Left ventricle myocardium inferior (tissue), 1 donor: ENCODE measurements at regions not wholly inside any gene's neighbourhood (a gene's known extent, or its start where the extent isn't known, plus 50 kb on each side); places are given as distances from the start of the nearest gene placed in this dataset.

ENCODE experiments used
- DNase-seq: peaks from one replicate; pipeline ENCODE4 v3.0.0-alpha.2; 2020
- H3K27ac ChIP-seq: fragments of 200-600 bp; replicated peaks from 2 replicates; pipeline ENCODE4 v1.8.0; 2021
- H3K27me3 ChIP-seq: fragments of 200-600 bp; 2 replicates; pipeline ENCODE4 v1.8.0; 2021; ENCODE audit warnings: low read depth
- H3K36me3 ChIP-seq: fragments of 200-600 bp; 2 replicates; pipeline ENCODE4 v1.8.0; 2021
- H3K4me1 ChIP-seq: fragments of 200-600 bp; 2 replicates; pipeline ENCODE4 v1.8.0; 2021
- H3K4me3 ChIP-seq: fragments of 200-600 bp; 2 replicates; pipeline ENCODE4 v1.8.0; 2021; ENCODE audit warnings: mild to moderate bottlenecking, moderate library complexity
- H3K9me3 ChIP-seq: fragments of 200-600 bp; replicated peaks from 2 replicates; pipeline ENCODE4 v1.8.0; 2021
- CTCF ChIP-seq: fragments of 200-600 bp; IDR thresholded peaks from 2 replicates; pipeline ENCODE4 v1.8.0; 2021; ENCODE audit warnings: antibody characterized with exemption, mild to moderate bottlenecking, borderline replicate concordance
- intact Hi-C: fragments of 100-400 bp; cut with micrococcal nuclease; formaldehyde crosslinking; loops from one replicate; pipeline ENCODE4 v1.11.0; 2022
- donor health status: DM: no; HTN: yes; CAD: no; lungs with severe emphysema.

- Histone ChIP-seq H3K27ac (no peak overlapping the region), H3K27me3 (no peaks in the 10 kb centered on the region), H3K4me1 (no peaks in the 10 kb centered on the region), H3K9me3 (peaks cover 20% of the 10 kb centered on the region), H3K36me3 (no peaks in the 10 kb centered on the region), H3K4me3 (no peak overlapping the region)
- DNase-seq, result no peak
- intact Hi-C loops, result no loop called here
- no peak for TF ChIP-seq CTCF
These were observed 324.8 kb downstream of the COL11A1 start for GRCh38 chr1:102783487-102783886.

DNA sequence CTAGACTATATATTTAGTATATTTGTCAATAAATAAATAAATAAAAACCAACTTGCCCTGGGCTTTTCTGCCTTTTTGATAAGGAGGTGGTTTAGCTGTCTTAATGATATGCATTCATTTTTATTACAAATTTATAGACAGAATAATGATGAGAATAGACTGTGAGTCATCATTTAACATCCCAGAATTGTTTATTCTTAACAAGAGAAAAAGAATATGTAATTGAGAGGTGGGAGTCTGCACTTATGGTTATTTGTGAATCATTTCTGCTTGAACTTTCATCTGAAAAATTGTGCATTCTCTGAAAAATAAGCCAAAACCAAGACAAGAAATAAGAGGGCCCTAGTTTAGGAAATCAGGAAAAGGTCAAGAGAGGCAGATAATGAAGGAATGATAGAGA is 326.2 kb downstream of the COL11A1 start:
- H3K36me3 ChIP-seq, result no peaks in the 10 kb centered on the region
- intact Hi-C loops, result no loop called here
- no peak for TF ChIP-seq CTCF

DNA sequence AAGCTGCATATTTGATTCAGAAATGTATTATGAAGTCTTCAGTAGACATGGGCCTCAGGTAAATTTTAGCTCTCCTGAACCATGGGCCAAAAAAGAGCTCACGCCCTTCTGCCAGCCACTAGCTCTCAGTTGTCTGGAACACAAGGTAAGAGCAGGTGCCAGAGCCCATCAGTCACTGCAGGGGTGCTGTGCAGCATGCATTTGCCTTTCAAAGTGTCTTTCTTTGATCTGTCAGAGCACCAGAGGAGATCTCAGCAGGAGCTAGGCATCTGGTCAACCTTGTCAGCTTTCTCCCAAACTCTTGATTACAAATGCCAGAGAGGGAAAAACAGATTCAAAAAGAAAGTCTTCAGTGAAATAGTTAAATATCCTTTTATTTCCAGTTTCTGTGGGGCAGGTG is 332.3 kb downstream of the COL11A1 start:
- no peak for DNase-seq
- Histone ChIP-seq H3K9me3 (no peaks in the 10 kb centered on the region), H3K27ac (no peak overlapping the region), H3K27me3 (no peaks in the 10 kb centered on the region), H3K36me3 (no peaks in the 10 kb centered on the region), H3K4me3 (no peak overlapping the region), H3K4me1 (no peaks in the 10 kb centered on the region)
- TF ChIP-seq CTCF, result no peak
- intact Hi-C loops, result no loop called here

More for the DNA sequence above, 326.2 kb downstream of the COL11A1 start:
- peaks cover 20% of the 10 kb centered on the region for H3K9me3 ChIP-seq
- no peak overlapping the region for H3K27ac ChIP-seq
- no peaks in the 10 kb centered on the region for H3K27me3 ChIP-seq
- no peak for DNase-seq
- no peaks in the 10 kb centered on the region for H3K4me1 ChIP-seq
- no peak overlapping the region for H3K4me3 ChIP-seq

DNA sequence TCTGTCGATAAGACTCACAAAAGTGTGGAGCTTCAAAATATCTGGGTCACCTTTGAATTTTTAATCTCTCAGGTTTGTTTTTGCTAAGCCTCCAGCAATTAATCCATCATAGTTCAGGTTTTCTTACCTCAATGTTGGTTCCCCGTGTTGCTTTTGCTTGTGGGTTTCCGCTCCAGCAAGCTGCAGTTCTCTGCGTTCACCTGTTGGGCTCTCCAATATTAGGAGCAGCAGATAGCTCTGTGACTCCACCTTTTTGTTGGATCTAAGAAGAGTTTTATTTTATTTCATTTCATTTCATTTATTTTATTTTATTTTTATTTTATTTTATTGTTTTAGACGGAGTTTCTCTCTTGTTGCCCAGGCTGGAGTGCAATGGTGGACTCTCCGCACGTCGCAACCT is 335.5 kb downstream of the COL11A1 start:
- no peak for TF ChIP-seq CTCF
- Histone ChIP-seq H3K9me3 (no peaks in the 10 kb centered on the region), H3K36me3 (no peaks in the 10 kb centered on the region), H3K27ac (no peak overlapping the region), H3K27me3 (no peaks in the 10 kb centered on the region), H3K4me3 (no peak overlapping the region), H3K4me1 (no peaks in the 10 kb centered on the region)
- intact Hi-C loops, result no loop called here
- no peak for DNase-seq

DNA sequence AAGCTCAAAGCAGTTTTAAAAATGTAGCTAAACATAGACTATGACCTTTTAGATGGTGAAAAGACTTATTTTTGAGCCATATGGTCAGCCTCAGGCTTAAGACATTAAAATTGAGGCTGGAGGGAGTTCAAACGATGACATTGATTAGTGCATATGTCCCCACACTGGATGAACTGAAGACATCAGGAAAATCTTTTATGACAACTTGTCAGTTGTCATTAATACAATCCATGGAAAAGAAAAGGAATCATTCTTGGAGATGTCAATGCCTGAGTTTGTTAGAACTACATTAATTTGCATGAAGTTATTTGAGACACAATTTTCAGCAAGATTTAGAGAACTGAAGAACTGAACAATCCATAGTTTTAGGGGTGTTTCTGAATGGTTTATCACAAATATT is 349.9 kb downstream of the COL11A1 start:
- DNase-seq, result no peak
- intact Hi-C loops, result no loop called here
- no peak for TF ChIP-seq CTCF
- H3K4me1 ChIP-seq, result no peaks in the 10 kb centered on the region
- no peak overlapping the region for H3K27ac ChIP-seq
- H3K4me3 ChIP-seq, result no peak overlapping the region
- no peaks in the 10 kb centered on the region for H3K36me3 ChIP-seq
- no peaks in the 10 kb centered on the region for H3K27me3 ChIP-seq
- peaks cover 5% of the 10 kb centered on the region for H3K9me3 ChIP-seq

- H3K36me3 ChIP-seq, result no peaks in the 10 kb centered on the region
- no peak for DNase-seq
- no peak overlapping the region for H3K27ac ChIP-seq
- H3K9me3 ChIP-seq, result peaks cover 5% of the 10 kb centered on the region
- intact Hi-C loops, result no loop called here
- TF ChIP-seq CTCF, result no peak
- H3K27me3 ChIP-seq, result no peaks in the 10 kb centered on the region
- no peak overlapping the region for H3K4me3 ChIP-seq
- H3K4me1 ChIP-seq, result no peaks in the 10 kb centered on the region
These were observed 351.0 kb downstream of the COL11A1 start for GRCh38 chr1:102757363-102757762.
